ENCODE measurements at regions not wholly inside any gene's neighbourhood (a gene's known extent, or its start where the extent isn't known, plus 50 kb on each side); places are given as distances from the start of the nearest gene placed in this dataset.
"Not testable (repeated sequence)": the region's sequence is repeated elsewhere in the genome, so short reads cannot be mapped to it uniquely, and the experiment has no call there.

DNA sequence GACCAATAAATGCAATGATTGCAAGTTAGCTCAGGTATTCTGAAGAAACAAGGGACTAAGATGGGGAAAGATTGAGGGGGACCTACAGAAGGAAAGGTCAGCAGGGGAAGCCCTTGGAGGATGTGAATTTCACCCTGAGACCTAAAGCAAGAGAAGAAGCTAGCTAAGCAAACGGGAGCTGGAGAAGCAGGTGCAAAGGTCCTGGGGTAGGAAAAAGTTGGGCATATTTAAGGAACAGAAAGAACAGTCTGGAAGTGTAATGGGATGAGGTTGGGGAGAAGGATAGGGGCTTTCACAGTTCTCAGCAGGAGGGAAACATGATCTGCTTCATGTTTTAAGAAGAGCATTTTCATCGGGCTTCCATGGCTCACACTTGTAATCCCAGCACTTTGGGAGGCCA, 89.7 kb upstream of the SLC45A1 start:
- DNase-seq (ENCODE audit: low read depth in 2 of 2): no peak

GRCh38 chr1:8227674-8228073, 90.2 kb upstream of the SLC45A1 start:
- not testable (repeated sequence) for DNase-seq (ENCODE audit: low read depth in 2 of 2)

DNA sequence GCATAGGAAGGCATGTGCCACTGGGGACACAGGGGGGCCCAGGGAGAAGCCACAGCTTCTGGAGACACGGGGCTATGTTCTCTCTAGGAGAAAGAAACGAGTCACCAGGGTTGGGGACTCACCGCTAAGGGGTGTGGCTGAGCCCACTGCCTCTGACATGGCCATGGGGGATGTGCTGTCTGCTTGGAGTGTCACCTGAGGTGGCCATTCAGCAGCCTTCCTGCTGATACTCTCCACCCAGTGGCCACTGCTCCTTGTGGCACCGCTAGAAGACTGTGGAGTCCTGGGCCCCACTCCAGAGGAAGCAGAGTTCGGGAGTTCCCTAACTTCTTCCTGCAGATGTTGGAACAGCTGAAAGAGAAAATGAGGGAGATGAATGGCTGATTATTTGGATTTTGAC, 91.2 kb upstream of the SLC45A1 start:
- no peak for DNase-seq (ENCODE audit: low read depth in 2 of 2)

DNA sequence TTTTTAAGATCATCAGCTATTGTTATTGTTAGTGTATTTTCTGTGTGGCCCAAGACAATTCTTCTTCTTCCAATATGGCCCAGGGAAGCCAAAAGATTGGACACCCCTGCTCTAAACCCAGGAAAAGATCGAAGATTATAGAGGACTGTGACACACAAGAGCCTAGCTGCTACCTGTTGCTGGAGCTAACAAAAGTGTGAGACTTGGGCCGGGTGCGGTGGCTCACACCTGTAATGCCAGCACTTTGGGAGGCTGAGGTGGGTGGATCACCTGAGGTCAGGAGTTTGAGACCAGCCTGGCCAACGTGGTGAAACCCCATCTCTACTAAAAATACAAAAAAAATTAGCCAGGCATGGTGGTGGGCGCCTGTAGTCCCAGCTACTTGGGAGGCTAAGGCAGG, 91.9 kb upstream of the SLC45A1 start:
- DNase-seq (ENCODE audit: low read depth in 2 of 2): not testable (repeated sequence)

- DNase-seq (ENCODE audit: low read depth in 2 of 2): no peak
Observed at GRCh38 chr1:8223526-8223925, 94.4 kb upstream of the SLC45A1 start.

- DNase-seq (ENCODE audit: low read depth in 2 of 2): no peak
Observed at GRCh38 chr1:8222789-8223188, 95.1 kb upstream of the SLC45A1 start.

DNA sequence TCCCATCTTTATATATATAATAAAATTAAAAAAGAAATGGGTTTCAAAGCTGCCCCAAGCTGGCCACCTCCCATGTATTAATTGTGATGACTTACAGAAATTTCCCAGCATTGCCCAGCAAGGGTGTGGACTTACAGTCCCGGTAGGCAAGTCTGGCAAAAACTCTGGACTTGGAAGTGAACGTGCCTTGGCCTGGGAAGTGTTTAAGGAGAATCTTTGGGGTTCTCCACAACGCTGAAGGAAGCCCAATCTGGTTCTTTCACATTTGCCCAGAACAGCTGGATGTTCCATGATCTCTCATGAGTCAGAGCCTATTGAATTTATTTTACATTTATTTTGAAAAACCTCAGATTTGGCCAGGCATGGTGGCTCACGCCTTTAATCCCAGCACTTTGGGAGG, 98.4 kb upstream of the SLC45A1 start:
- DNase-seq (ENCODE audit: low read depth in 2 of 2): no peak

GRCh38 chr1:8218351-8219092, 99.4 kb upstream of the SLC45A1 start:
- no peak for DNase-seq (ENCODE audit: low read depth in 2 of 2)

DNA sequence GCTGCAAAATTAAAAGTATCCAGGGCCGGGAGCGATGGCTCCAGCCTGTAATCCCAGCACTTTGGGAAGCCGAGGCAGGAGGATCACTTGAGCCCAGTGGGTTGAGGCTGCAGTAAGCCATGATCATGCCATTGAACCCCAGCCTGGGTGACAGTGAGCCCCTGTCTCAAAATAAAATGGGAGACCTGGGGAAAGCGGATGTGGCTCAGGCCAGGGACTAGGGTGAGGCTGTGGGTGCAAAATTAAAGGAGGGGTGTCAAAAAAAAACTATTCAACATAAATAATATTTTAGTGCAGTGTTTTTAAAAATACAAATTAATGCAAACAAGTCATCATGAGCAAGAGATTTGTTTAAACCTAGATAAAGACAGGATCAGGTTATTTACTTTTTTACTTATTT, 100.1 kb upstream of the SLC45A1 start:
- DNase-seq (ENCODE audit: low read depth in 2 of 2): no peak

DNA sequence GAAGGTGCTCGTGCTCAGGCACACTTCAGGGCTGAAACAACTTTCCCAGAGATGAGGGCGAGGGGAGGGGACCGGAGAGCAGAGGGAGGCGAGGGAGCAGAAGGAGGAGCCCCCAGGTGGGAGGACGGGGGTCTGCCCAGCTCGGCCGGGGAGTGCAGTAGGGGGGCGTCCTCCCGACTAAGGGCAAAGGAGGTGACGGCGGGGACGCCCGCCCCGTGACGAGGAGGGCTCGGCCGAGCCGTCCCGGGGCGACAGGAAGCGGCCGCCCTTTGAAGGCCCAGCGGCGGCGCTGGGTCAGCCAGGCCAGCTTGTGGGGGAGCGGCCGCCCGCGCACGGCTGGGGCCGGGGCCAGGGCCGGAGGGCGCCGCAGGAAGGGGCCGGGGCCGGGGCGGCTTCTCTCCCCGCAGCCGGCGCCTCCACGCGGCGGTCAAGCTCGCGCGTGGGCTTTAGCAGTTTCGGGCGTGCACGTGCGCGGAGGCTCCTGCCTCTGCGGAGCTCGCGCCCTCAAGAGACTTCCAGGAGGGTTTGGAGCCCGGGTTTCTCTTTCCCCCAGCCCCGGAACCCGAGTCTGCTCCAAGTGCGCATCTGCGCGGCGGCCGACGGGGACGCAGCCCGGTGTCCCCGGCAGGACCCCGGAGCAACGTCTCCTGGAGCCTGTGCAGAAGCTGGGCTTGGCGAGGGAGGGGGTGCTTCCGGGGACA, 100.8 kb upstream of the SLC45A1 start:
- DNase-seq (ENCODE audit: low read depth in 2 of 2): no peak

GRCh38 chr1:8216005-8216404, 101.9 kb upstream of the SLC45A1 start:
- DNase-seq (ENCODE audit: low read depth in 2 of 2): no peak

GRCh38 chr1:8214501-8215173, 103.3 kb upstream of the SLC45A1 start:
- no peak for DNase-seq (ENCODE audit: low read depth in 2 of 2)

DNA sequence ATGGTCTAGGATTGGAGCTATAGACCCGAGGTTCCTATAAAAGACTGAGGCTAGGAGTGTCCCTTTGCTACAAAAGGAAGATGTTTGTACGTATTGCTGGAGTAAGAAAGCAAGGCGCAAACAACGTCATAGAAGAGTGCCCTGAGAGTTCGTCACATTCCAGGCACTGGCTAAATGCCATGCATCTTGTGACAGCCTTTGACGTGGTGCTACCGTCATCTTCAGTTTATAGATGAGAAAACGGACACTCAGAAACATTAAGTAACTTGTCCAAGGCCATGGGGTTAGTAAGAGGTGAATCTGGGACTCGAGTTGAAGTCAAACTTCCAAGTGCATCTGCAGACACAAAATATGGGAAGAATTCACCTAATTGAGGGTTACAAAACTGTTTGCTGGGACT, 104.2 kb upstream of the SLC45A1 start:
- no peak for DNase-seq (ENCODE audit: low read depth in 2 of 2)

GRCh38 chr1:8213136-8213535, 104.8 kb upstream of the SLC45A1 start:
- no peak for DNase-seq (ENCODE audit: low read depth in 2 of 2)

GRCh38 chr1:8212580-8213031, 105.3 kb upstream of the SLC45A1 start:
- DNase-seq (ENCODE audit: low read depth in 2 of 2): no peak

- DNase-seq (ENCODE audit: low read depth in 2 of 2): peak in 1 of 2 donors; percentile 13
Observed at GRCh38 chr1:8211883-8212579, 105.9 kb upstream of the SLC45A1 start.

DNA sequence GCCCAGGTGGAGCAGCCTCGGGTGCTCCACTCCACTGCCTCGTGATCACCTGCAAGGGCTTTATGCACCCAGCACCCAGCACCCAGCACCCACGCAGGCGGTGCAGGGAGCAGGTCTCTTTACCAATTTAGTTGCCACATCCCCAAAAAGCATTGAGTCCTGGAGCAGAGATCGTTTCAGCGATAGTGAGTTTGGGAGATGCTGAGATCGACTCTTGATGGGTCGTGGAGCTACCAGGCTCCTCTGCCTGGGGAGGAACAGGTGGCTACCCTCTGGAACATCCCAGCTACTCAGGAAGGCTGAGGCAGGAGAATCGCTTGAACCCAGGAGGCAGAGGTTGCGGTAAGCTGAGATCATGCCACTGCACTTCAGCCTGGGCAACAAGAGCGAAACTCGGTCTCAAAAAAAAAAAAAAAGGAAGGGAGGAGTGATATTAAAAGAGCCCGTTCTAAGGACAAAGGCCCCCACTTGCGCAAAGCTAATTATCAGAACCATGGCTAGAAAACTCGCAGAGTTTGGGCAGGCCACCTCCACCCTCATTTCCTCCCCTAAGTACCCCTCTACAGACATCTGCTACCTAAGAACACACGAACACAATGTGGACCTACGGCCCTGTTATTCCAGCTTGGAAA, 106.5 kb upstream of the SLC45A1 start:
- no peak for DNase-seq (ENCODE audit: low read depth in 2 of 2)

DNA sequence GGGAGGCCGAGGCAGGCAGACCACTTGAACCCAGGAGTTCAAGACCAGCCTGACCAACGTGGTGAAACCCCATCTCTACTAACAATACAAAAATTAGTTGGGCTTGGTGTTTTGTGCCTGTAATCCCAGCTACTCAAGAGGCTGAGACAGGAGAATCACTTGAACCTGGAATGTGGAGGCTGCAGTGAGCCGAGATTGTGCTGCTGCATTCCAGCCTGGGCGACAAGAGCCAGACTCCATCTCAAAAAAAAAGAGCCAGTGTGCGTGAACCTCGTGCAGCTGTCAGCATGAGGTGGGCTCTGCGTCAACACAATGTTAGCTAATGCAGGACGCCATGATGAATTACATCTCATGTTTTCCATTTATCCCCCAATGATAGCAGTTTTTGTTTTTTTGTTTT, 110.7 kb upstream of the SLC45A1 start:
- no peak for DNase-seq (ENCODE audit: low read depth in 2 of 2)

GRCh38 chr1:8206391-8206790, 111.5 kb upstream of the SLC45A1 start:
- DNase-seq (ENCODE audit: low read depth in 2 of 2): no peak

DNA sequence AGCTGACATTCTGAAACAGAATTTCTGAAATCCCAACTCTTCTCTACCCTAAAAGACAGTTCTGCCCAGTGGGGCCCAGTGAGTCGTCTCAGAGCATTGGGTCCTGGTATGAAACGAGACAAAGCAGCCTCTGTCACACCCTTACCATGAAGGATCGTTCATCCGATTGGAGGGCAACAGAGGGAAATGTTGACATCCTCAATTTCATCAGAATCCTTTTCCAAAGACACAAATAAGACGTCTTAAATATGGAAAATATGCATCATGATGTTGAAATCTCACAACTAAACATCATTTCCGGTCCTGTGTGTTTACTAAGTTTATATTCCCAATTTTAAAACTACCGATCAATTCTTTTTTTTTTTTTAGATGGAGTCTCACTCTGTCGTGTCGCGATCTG, 112.1 kb upstream of the SLC45A1 start:
- DNase-seq (ENCODE audit: low read depth in 2 of 2): no peak

- no peak for DNase-seq (ENCODE audit: low read depth in 2 of 2)
Observed at GRCh38 chr1:8204826-8205225, 113.1 kb upstream of the SLC45A1 start.

- DNase-seq (ENCODE audit: low read depth in 2 of 2): no peak
Observed at GRCh38 chr1:8203551-8203950, 114.4 kb upstream of the SLC45A1 start.

All from stimulated activated CD8-positive, alpha-beta memory T cell treated with anti-CD3 and anti-CD28 coated beads, Interleukin-15, amount 100 ng/mL, for 48 hours (primary cell).